ENCODE measurements at regions not wholly inside any gene's neighbourhood (a gene's known extent, or its start where the extent isn't known, plus 50 kb on each side); places are given as distances from the start of the nearest gene placed in this dataset.
"Not testable (repeated sequence)": the region's sequence is repeated elsewhere in the genome, so short reads cannot be mapped to it uniquely, and the experiment has no call there.

- DNase-seq, result no peak
Measured at GRCh38 chr2:212858496-212858895, 292.9 kb downstream of the IKZF2 start.

- DNase-seq, result no peak
Measured at GRCh38 chr2:212854771-212855170, 296.6 kb downstream of the IKZF2 start.

GRCh38 chr2:212854116-212854515 is 297.3 kb downstream of the IKZF2 start:
- no peak for DNase-seq

- no peak for DNase-seq
Measured at GRCh38 chr2:212845941-212846340, 305.5 kb downstream of the IKZF2 start.

GRCh38 chr2:212843409-212844199 is 305.0 kb upstream of the ERBB4 start:
- no peak for DNase-seq

- DNase-seq, result no peak
Measured at GRCh38 chr2:212842544-212843185, 304.1 kb upstream of the ERBB4 start.

- no peak for DNase-seq
Measured at GRCh38 chr2:212841460-212841859, 302.9 kb upstream of the ERBB4 start.

GRCh38 chr2:212832211-212833195 is 293.9 kb upstream of the ERBB4 start:
- DNase-seq, result no peak

- no peak for DNase-seq
Measured at GRCh38 chr2:212831671-212832199, 293.1 kb upstream of the ERBB4 start.

GRCh38 chr2:212816267-212816666 is 277.7 kb upstream of the ERBB4 start:
- DNase-seq, result no peak

- no peak for DNase-seq
Measured at GRCh38 chr2:212815453-212815852, 276.9 kb upstream of the ERBB4 start.

GRCh38 chr2:212814941-212815340 is 276.3 kb upstream of the ERBB4 start:
- DNase-seq, result no peak

GRCh38 chr2:212811921-212812320 is 273.3 kb upstream of the ERBB4 start:
- DNase-seq, result no peak

- no peak for DNase-seq
Measured at GRCh38 chr2:212811036-212811805, 272.6 kb upstream of the ERBB4 start.

- no peak for DNase-seq
Measured at GRCh38 chr2:212797484-212798205, 259.0 kb upstream of the ERBB4 start.

GRCh38 chr2:212794471-212794870 is 255.9 kb upstream of the ERBB4 start:
- no peak for DNase-seq

GRCh38 chr2:212791569-212791968 is 253.0 kb upstream of the ERBB4 start:
- DNase-seq, result no peak

GRCh38 chr2:212786088-212786487 is 247.5 kb upstream of the ERBB4 start:
- DNase-seq, result not testable (repeated sequence)

GRCh38 chr2:212777020-212777491 is 238.5 kb upstream of the ERBB4 start:
- DNase-seq, result no peak

GRCh38 chr2:212773808-212774339 is 235.3 kb upstream of the ERBB4 start:
- DNase-seq, result no peak

- DNase-seq, result no peak
Measured at GRCh38 chr2:212770240-212770639, 231.6 kb upstream of the ERBB4 start.

Measured in femur (tissue), 1 donor.